SU-DHL-6 (cell line): ENCODE measurements at regions not wholly inside any gene's neighbourhood (a gene's known extent, or its start where the extent isn't known, plus 50 kb on each side); places are given as distances from the start of the nearest gene placed in this dataset.

Source experiments
- H2AFZ ChIP-seq: fragments of 200-600 bp; sonication (generic); 2 replicates; pipeline ENCODE4 v1.6.1; 2014; ENCODE audit warnings: low read depth, mild to moderate bottlenecking, moderate library complexity, mixed read lengths, antibody characterized with exemption, low read length; ENCODE audit not compliant: severe bottlenecking
- H3F3A ChIP-seq: fragments of 200-600 bp; shearing (Covaris generic); 2 replicates; pipeline ENCODE4 v1.6.0; 2016; ENCODE audit warnings: antibody characterized with exemption, mild to moderate bottlenecking; ENCODE audit not compliant: insufficient read depth
- H3K27ac ChIP-seq: fragments of 200-600 bp; sonication (generic); 2 replicates; pipeline ENCODE4 v1.5.1; 2016; ENCODE audit warnings: low read depth, mild to moderate bottlenecking, low read length, moderate library complexity, mixed read lengths
- H3K27me3 ChIP-seq: fragments of 200-600 bp; sonication (generic), shearing (Covaris generic); 2 replicates; pipeline ENCODE4 v1.6.0; 2014; ENCODE audit warnings: mild to moderate bottlenecking, low read length
- H3K36me3 ChIP-seq: fragments of 200-600 bp; sonication (generic); 2 replicates; pipeline ENCODE4 v1.6.1; 2014; ENCODE audit warnings: mild to moderate bottlenecking, low read length, mixed read lengths
- H3K4me2 ChIP-seq: fragments of 300-600, 200-600 bp; shearing (Covaris generic), sonication (generic); 2 replicates; pipeline ENCODE4 v1.6.0; 2014; ENCODE audit warnings: low read length, low read depth, mild to moderate bottlenecking; ENCODE audit not compliant: poor library complexity, severe bottlenecking
- H3K4me3 ChIP-seq: fragments of 200-600 bp; sonication (generic); 2 replicates; pipeline ENCODE4 v1.5.1; 2014; ENCODE audit warnings: antibody characterized with exemption, low read length, mild to moderate bottlenecking, mixed read lengths; ENCODE audit not compliant: insufficient read depth, poor library complexity, severe bottlenecking
- H3K79me2 ChIP-seq: fragments of 200-600 bp; sonication (generic); 2 replicates; pipeline ENCODE4 v1.6.1; 2014; ENCODE audit warnings: mild to moderate bottlenecking, low read length, moderate library complexity; ENCODE audit not compliant: insufficient read depth
- H3K9ac ChIP-seq: fragments of 200-600 bp; sonication (generic); 2 replicates; pipeline ENCODE4 v1.7.0; 2014; ENCODE audit warnings: mild to moderate bottlenecking, low read length
- H3K9me2 ChIP-seq: fragments of 200-600 bp; sonication (generic); replicated peaks from 2 replicates; pipeline ENCODE4 v1.6.1; 2014; ENCODE audit warnings: low read length; ENCODE audit not compliant: insufficient read depth
- H3K9me3 ChIP-seq: fragments of 200-600 bp; sonication (generic); 2 replicates; pipeline ENCODE4 v1.6.1; 2014; ENCODE audit warnings: low read length, mixed read lengths; ENCODE audit not compliant: insufficient read depth
- H4K20me1 ChIP-seq: fragments of 200-600 bp; sonication (generic); 2 replicates; pipeline ENCODE4 v1.6.1; 2014; ENCODE audit warnings: low read depth, mild to moderate bottlenecking, antibody characterized with exemption, low read length, moderate library complexity, mixed read lengths
- EZH2phosphoT487 ChIP-seq: fragments of 200-600 bp; sonication (generic), shearing (Covaris generic); conservative IDR thresholded peaks from 2 replicates; pipeline ENCODE4 v1.6.1; 2018; ENCODE audit warnings: mild to moderate bottlenecking, antibody characterized with exemption, low read length, moderate library complexity, mixed read lengths
- TF ChIP-seq, protein P1 (sequence below): fragments of 200-600 bp; sonication (generic); IDR thresholded peaks from one replicate; pipeline ENCODE4 v1.5.1; 2017; ENCODE audit warnings: antibody characterized with exemption, mild to moderate bottlenecking, low read length, moderate library complexity; ENCODE audit not compliant: insufficient read depth, poor library complexity, severe bottlenecking

DNA sequence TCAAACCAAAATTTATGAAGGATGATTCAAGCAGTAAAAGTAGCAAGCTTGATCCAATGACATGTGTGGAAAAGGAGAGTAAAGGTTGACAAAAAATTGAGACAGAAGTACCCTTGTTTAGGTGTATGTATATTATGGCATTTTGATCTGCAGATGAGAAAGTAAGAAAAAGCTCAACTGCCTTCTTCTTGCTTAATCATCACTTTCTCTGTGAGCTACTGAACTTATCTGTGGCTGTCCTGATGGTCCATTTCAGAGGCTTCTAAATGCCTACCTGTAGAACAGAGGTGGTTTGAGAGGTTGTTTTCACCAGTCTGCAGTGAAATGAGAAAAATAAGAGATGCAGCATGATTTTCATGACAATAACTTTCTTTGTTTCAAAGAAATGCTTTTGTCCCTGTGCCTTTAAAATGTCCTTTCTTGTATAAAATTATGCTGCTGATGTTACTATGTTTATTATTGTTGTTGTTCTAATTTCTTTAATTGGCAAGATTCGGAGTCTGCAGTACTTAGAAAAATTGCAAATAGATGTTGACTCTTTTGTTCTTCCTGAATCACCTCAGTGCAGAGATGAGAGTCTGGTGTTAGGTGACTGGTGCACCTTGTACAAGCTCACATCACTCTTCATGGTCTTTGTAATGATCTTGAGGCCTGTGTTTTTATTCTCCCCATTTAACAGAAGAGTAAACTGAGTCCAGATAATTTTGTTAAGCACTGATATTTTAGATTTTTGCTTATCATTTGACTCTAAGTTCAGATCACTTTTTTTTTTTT lies 821.9 kb downstream of the VRK1 start:
- peaks cover 6% of the 10 kb centered on the region; the same call in 1 of the 2 replicates for H3K9me3 ChIP-seq
- no peak overlapping the region for H3K27ac ChIP-seq
- TF ChIP-seq EZH2phosphoT487, result no peak
- TF ChIP-seq, protein P1, sequence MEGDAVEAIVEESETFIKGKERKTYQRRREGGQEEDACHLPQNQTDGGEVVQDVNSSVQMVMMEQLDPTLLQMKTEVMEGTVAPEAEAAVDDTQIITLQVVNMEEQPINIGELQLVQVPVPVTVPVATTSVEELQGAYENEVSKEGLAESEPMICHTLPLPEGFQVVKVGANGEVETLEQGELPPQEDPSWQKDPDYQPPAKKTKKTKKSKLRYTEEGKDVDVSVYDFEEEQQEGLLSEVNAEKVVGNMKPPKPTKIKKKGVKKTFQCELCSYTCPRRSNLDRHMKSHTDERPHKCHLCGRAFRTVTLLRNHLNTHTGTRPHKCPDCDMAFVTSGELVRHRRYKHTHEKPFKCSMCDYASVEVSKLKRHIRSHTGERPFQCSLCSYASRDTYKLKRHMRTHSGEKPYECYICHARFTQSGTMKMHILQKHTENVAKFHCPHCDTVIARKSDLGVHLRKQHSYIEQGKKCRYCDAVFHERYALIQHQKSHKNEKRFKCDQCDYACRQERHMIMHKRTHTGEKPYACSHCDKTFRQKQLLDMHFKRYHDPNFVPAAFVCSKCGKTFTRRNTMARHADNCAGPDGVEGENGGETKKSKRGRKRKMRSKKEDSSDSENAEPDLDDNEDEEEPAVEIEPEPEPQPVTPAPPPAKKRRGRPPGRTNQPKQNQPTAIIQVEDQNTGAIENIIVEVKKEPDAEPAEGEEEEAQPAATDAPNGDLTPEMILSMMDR, result no peak
- H3F3A ChIP-seq, result no peaks in the 10 kb centered on the region
- no peaks in the 10 kb centered on the region for H3K9me2 ChIP-seq
- no peaks in the 10 kb centered on the region for H3K36me3 ChIP-seq
- H3K9ac ChIP-seq, result no peak overlapping the region
- no peak overlapping the region for H3K4me2 ChIP-seq
- H4K20me1 ChIP-seq, result no peaks in the 10 kb centered on the region
- H3K4me3 ChIP-seq, result no peak overlapping the region
- no peaks in the 10 kb centered on the region for H3K79me2 ChIP-seq
- H2AFZ ChIP-seq, result no peak overlapping the region
- H3K27me3 ChIP-seq, result no peaks in the 10 kb centered on the region

DNA sequence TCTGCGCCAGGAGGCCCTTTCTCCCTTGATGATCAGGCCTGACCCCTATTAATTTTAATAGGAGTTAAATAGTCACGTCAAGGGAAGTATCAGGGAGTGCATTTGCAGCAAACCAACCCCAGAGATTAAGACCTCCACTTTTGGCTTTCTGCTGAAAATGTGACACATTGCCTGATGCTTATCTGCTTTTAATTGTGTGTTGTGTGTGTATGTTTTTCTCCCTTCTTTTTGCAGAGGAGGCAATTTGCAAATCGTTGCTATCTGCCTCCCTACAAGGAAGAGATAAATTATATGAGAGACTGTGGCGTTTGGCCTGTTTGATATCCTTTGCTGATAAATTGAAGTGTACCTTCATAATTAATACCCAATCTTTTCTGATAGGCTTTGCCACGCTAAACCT lies 822.9 kb downstream of the VRK1 start:
- H3K9me2 ChIP-seq, result no peaks in the 10 kb centered on the region
- no peak overlapping the region for H3K9ac ChIP-seq
- no peaks in the 10 kb centered on the region for H4K20me1 ChIP-seq
- no peaks in the 10 kb centered on the region for H3K36me3 ChIP-seq
- H3K4me2 ChIP-seq, result no peak overlapping the region
- peaks cover 6% of the 10 kb centered on the region; the same call in 1 of the 2 replicates for H3K9me3 ChIP-seq
- H3F3A ChIP-seq, result no peaks in the 10 kb centered on the region
- H3K4me3 ChIP-seq, result no peak overlapping the region
- no peaks in the 10 kb centered on the region for H3K27me3 ChIP-seq
- H3K79me2 ChIP-seq, result no peaks in the 10 kb centered on the region
- H3K27ac ChIP-seq, result no peak overlapping the region
- TF ChIP-seq, protein P1, result no peak
- no peak for TF ChIP-seq EZH2phosphoT487
- no peak overlapping the region for H2AFZ ChIP-seq

DNA sequence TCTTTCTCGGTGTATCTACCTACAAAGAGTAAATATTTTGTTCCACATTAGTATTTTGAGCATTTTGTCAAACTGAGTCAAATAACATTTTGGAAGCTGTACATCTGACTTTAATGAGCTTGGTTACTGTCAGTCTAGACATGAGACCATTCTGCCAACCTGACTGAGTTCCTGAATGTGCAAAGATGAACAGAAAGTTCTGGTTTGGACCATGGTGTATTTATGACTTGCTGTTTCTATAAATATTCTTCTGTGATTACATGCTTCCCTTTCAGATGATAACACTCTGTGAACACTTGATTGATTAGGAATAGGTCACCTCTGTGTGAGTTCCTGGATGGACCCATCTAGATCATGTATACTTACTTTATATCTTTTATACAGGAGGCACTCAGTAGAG lies 827.8 kb downstream of the VRK1 start:
- H3K79me2 ChIP-seq, result no peaks in the 10 kb centered on the region
- no peaks in the 10 kb centered on the region for H3F3A ChIP-seq
- H2AFZ ChIP-seq, result no peak overlapping the region
- TF ChIP-seq, protein P1, result no peak
- no peak for TF ChIP-seq EZH2phosphoT487
- no peak overlapping the region for H3K4me3 ChIP-seq
- no peaks in the 10 kb centered on the region for H3K9me2 ChIP-seq
- H3K36me3 ChIP-seq, result no peaks in the 10 kb centered on the region
- no peak overlapping the region for H3K27ac ChIP-seq
- H4K20me1 ChIP-seq, result no peaks in the 10 kb centered on the region
- no peak overlapping the region for H3K9ac ChIP-seq
- no peaks in the 10 kb centered on the region for H3K9me3 ChIP-seq
- no peaks in the 10 kb centered on the region for H3K27me3 ChIP-seq
- H3K4me2 ChIP-seq, result no peak overlapping the region
